Heart left ventricle (tissue), 16 donors: ENCODE measurements at regions not wholly inside any gene's neighbourhood (a gene's known extent, or its start where the extent isn't known, plus 50 kb on each side); places are given as distances from the start of the nearest gene placed in this dataset.

ENCODE experiments used
- ATAC-seq, 4 donors: fragments of 200-7000 bp; cut with Tn5 transposase; one replicate each; pipeline ENCODE4 v1.9.1; 2020 to 2022; ENCODE audit warnings: moderate library complexity in 4 of 4, mild to moderate bottlenecking in 3 of 4, moderate number of reproducible peaks in 1 of 4
- DNase-seq, 5 donors: peaks; one replicate each; pipeline ENCODE4 v3.0.0-alpha.2; 2020
- H3K27ac ChIP-seq, 12 donors: fragments of 200-600 bp; sonication (generic) in 4 of 12; one replicate each; pipeline versions ENCODE4 v1.5.0 to v1.8.0; 2016 to 2022; ENCODE audit warnings: mild to moderate bottlenecking in 2 of 12
- H3K27me3 ChIP-seq, 9 donors: fragments of 200-600 bp; sonication (generic) in 2 of 9; one replicate each; pipeline versions ENCODE4 v1.5.1 to v1.8.0; 2016 to 2022; ENCODE audit warnings: mild to moderate bottlenecking in 3 of 9
- H3K36me3 ChIP-seq, 9 donors: fragments of 200-600 bp; sonication (generic) in 2 of 9; one replicate each; pipeline versions ENCODE4 v1.5.0 to v1.8.0; 2018 to 2022; ENCODE audit warnings: mild to moderate bottlenecking in 2 of 9
- H3K4me1 ChIP-seq, 12 donors: fragments of 200-600 bp; sonication (generic) in 4 of 12; one replicate each; pipeline versions ENCODE4 v1.5.0 to v1.8.0; 2016 to 2022; ENCODE audit warnings: mild to moderate bottlenecking in 3 of 12
- H3K4me3 ChIP-seq, 12 donors: fragments of 200-600 bp; sonication (generic) in 4 of 12; one replicate each; pipeline versions ENCODE4 v1.5.0 to v1.8.0; 2017 to 2022; ENCODE audit warnings: mild to moderate bottlenecking in 9 of 12, moderate library complexity in 4 of 12
- H3K9me3 ChIP-seq, 12 donors: fragments of 200-600 bp; sonication (generic) in 4 of 12; one replicate each; pipeline versions ENCODE4 v1.5.0 to v1.8.0; 2016 to 2022; ENCODE audit warnings: mild to moderate bottlenecking in 1 of 12
- CTCF ChIP-seq, 12 donors: fragments of 200-600 bp; sonication (generic) in 4 of 12; IDR thresholded peaks; one replicate each; pipeline versions ENCODE4 v1.5.0 to v1.8.0; 2018 to 2022; ENCODE audit warnings: antibody characterized with exemption in 12 of 12, mild to moderate bottlenecking in 5 of 12
- POLR2A ChIP-seq, 2 donors: fragments of 450-650 bp; IDR thresholded peaks; one replicate each; pipeline ENCODE4 v1.6.1; 2017; ENCODE audit warnings: antibody characterized with exemption in 2 of 2, mild to moderate bottlenecking in 2 of 2, moderate library complexity in 2 of 2
- WGBS, 4 donors: extraction: QIAGEN DNeasy Blood & Tissue Kit in 2 of 4; methylation state at CpG; one replicate each; pipeline versions ENCODE4 v1.1.5 to v1.1.7; 2013 to 2018; 5-methylcytosine and 5-hydroxymethylcytosine counted together
- intact Hi-C, 10 donors: fragments of 100-400 bp; cut with DNase I; formaldehyde crosslinking; loops; one replicate each; pipeline versions ENCODE4 v1.11.1 to v1.14.2; 2022
- donor health status: ischemic (EF 13 %, LVEDD 7.1; RV severe dilation, severe dysfunction).
- donor health status: healthy with polysubstance abuse.
- donor health status: DM: no; HTN: yes; CAD: no.
- donor health status: DM: no; HTN: no; CAD: no.
- donor health status: ischemic (EF 25% LVEDD 6.9; RV normal size, moderate dysfunction).
- donor health status: ischemic (EF 25% LVEDD 5.7; RV mildly dilated, moderate dysfunction).
- donor health status: healthy.
- donor health status: DM: yes; HTN: yes; CAD: no.
- donor health status: ischemic (EF 35%, LVEDD 5.7; RV mildly dilated, moderate dysfunction).
- donor health status: nonischemic (EF 11% LVEDD 7.7; RV severe dilation, severe dysfunction).
- donor health status: DM: yes; HTN: yes; CAD: no.
- donor health status: PGD.
- donor health status: ischemic (EF 29% LVEDD 5.4; RV normal size, mild dysfunction).
- donor health status: nonischemic (EF 23%, LVEDD 6.1; RV moderate dilation, normal function).

GRCh38 chr6:71507183-71507582 is 218.6 kb downstream of the OGFRL1 start:
- intact Hi-C loops = loop anchor here in 3 of 10 donors (5.0 to 10.0 kb wide), 3 partner anchors 62 to 320 kb away; no protein-coding TSS in a partner anchor
- no peak overlapping the region for H3K4me3 ChIP-seq
- no peaks in the 10 kb centered on the region for H3K9me3 ChIP-seq
- no peak overlapping the region for H3K27ac ChIP-seq
- no peaks in the 10 kb centered on the region for H3K36me3 ChIP-seq
- DNase-seq (no peak), ATAC-seq (no peak)
- TF ChIP-seq CTCF (IDR thresholded peaks at IDR 0.05) (no peak), POLR2A (IDR thresholded peaks at IDR 0.05) (no peak)
- whole genome bisulfite sequencing, 4 donors = 77 to 87% (median 82%) methylated on average over 5 of the region's 5 CpGs
- H3K27me3 ChIP-seq = no peaks in the 10 kb centered on the region
- H3K4me1 ChIP-seq = peaks cover 0 to 18% (median 4%) of the 10 kb centered on the region in 12 donors

- TF ChIP-seq POLR2A (IDR thresholded peaks at IDR 0.05) (no peak), CTCF (IDR thresholded peaks at IDR 0.05) (no peak)
- WGBS, 4 donors = 48 to 57% (median 50%) methylated on average over 1 of the region's 1 CpG
- Histone ChIP-seq H3K9me3 (no peaks in the 10 kb centered on the region), H3K36me3 (no peaks in the 10 kb centered on the region), H3K27me3 (no peaks in the 10 kb centered on the region), H3K4me1 (peaks cover 0 to 18% (median 4%) of the 10 kb centered on the region in 12 donors), H3K27ac (peak overlapping the region in 1 of 12 donors; percentile 24), H3K4me3 (no peak overlapping the region)
- ATAC-seq (peak in 2 of 4 donors; percentile 52 to 75), DNase-seq (no peak)
- intact Hi-C loops = loop anchor here (1.0 to 10.0 kb wide), 11 partner anchors 65 to 322 kb away; no protein-coding TSS in a partner anchor
These were observed 220.8 kb downstream of the OGFRL1 start for GRCh38 chr6:71509191-71510005.

GRCh38 chr6:71510057-71510713 is 221.6 kb downstream of the OGFRL1 start:
- peaks cover 0 to 18% (median 4%) of the 10 kb centered on the region in 12 donors for H3K4me1 ChIP-seq
- WGBS, 4 donors = 59 to 77% (median 70%) methylated on average over 5 of the region's 5 CpGs
- DNase-seq (peak; percentile 39 to 57 (median 47)), ATAC-seq (peak; percentile 69 to 94 (median 82))
- intact Hi-C loops = loop anchor here in 9 of 10 donors (1.0 to 5.0 kb wide), 9 partner anchors 73 to 323 kb away; no protein-coding TSS in a partner anchor
- no peaks in the 10 kb centered on the region for H3K27me3 ChIP-seq
- H3K9me3 ChIP-seq = no peaks in the 10 kb centered on the region
- no peak overlapping the region for H3K4me3 ChIP-seq
- TF ChIP-seq CTCF (IDR thresholded peaks at IDR 0.05) = peak; percentile 36 to 80 (median 68)
- TF ChIP-seq POLR2A (IDR thresholded peaks at IDR 0.05) = no peak
- H3K36me3 ChIP-seq = no peaks in the 10 kb centered on the region
- no peak overlapping the region for H3K27ac ChIP-seq

- no peaks in the 10 kb centered on the region for H3K27me3 ChIP-seq
- TF ChIP-seq POLR2A (IDR thresholded peaks at IDR 0.05) (no peak), CTCF (IDR thresholded peaks at IDR 0.05) (no peak)
- H3K4me1 ChIP-seq = peaks cover 0 to 18% (median 4%) of the 10 kb centered on the region in 12 donors
- no peak overlapping the region for H3K27ac ChIP-seq
- H3K36me3 ChIP-seq = no peaks in the 10 kb centered on the region
- H3K4me3 ChIP-seq = no peak overlapping the region
- no peaks in the 10 kb centered on the region for H3K9me3 ChIP-seq
- DNase-seq (no peak), ATAC-seq (no peak)
- intact Hi-C loops = loop anchor here in 9 of 10 donors (1.0 to 5.0 kb wide), 9 partner anchors 74 to 324 kb away; no protein-coding TSS in a partner anchor
These were observed 222.2 kb downstream of the OGFRL1 start for GRCh38 chr6:71510856-71511255.
